Esophagus muscularis mucosa (tissue), 4 donors: ENCODE measurements at regions not wholly inside any gene's neighbourhood (a gene's known extent, or its start where the extent isn't known, plus 50 kb on each side); places are given as distances from the start of the nearest gene placed in this dataset.

Experiments
- DNase-seq: peaks from one replicate; pipeline ENCODE4 v3.0.0-alpha.2; 2017; ENCODE audit errors: extremely low spot score
- H3K27ac ChIP-seq, 4 donors: fragments of 200-600 bp; sonication (generic); replicated peaks in 1 of 4; 1 replicate in 3 of 4; 2 replicates in 1 of 4; pipeline ENCODE4 v1.5.1; 2016 to 2019; ENCODE audit warnings: mild to moderate bottlenecking in 1 of 4
- H3K27me3 ChIP-seq, 4 donors: fragments of 200-600 bp; sonication (generic); one replicate each; pipeline versions ENCODE4 v1.5.1 to v1.6.0; 2016 to 2019
- H3K36me3 ChIP-seq, 4 donors: fragments of 200-600 bp; sonication (generic); one replicate each; pipeline ENCODE4 v1.5.1; 2016 to 2019
- H3K4me1 ChIP-seq, 4 donors: fragments of 200-600 bp; sonication (generic); one replicate each; pipeline ENCODE4 v1.5.1; 2016 to 2019
- H3K4me3 ChIP-seq, 4 donors: fragments of 200-600 bp; sonication (generic); 1 replicate in 2 of 4; 2 replicates in 2 of 4; pipeline ENCODE4 v1.5.1; 2016 to 2019; ENCODE audit warnings: mild to moderate bottlenecking in 4 of 4, moderate library complexity in 1 of 4
- H3K9me3 ChIP-seq, 4 donors: fragments of 200-600 bp; sonication (generic); 1 replicate in 3 of 4; 2 replicates in 1 of 4; pipeline ENCODE4 v1.5.1; 2016 to 2019
- EP300 ChIP-seq: sonication (generic); formaldehyde crosslinking; IDR thresholded peaks from one replicate; pipeline ENCODE4 v1.6.1; 2017; ENCODE audit warnings: antibody characterized with exemption
- POLR2A ChIP-seq: fragments of 450-650 bp; IDR thresholded peaks from one replicate; pipeline ENCODE4 v1.6.1; 2017; ENCODE audit warnings: antibody characterized with exemption, moderate library complexity, mild to moderate bottlenecking, low read depth
- POLR2AphosphoS5 ChIP-seq, 2 donors: sonication (generic); formaldehyde crosslinking; IDR thresholded peaks; one replicate each; pipeline ENCODE4 v1.6.1; 2017; ENCODE audit warnings: antibody characterized with exemption in 2 of 2
- WGBS: methylation state at CpG from one replicate; pipeline ENCODE4 v1.1.5; 2018; 5-methylcytosine and 5-hydroxymethylcytosine counted together
- intact Hi-C: fragments of 100-400 bp; cut with DNase I; formaldehyde crosslinking; loops from one replicate; pipeline ENCODE4 v1.15.1; 2023
- TF ChIP-seq, protein P1 (sequence below), 3 experiments: fragments of 200-600 bp in 2 of 3; fragments of 450-650 bp in 1 of 3; sonication (generic) in 2 of 3; IDR thresholded peaks; one replicate each; pipeline ENCODE4 v1.5.1; 2017 to 2019; ENCODE audit warnings: antibody characterized with exemption in 3 of 3, mild to moderate bottlenecking in 2 of 3, moderate library complexity in 1 of 3

DNA sequence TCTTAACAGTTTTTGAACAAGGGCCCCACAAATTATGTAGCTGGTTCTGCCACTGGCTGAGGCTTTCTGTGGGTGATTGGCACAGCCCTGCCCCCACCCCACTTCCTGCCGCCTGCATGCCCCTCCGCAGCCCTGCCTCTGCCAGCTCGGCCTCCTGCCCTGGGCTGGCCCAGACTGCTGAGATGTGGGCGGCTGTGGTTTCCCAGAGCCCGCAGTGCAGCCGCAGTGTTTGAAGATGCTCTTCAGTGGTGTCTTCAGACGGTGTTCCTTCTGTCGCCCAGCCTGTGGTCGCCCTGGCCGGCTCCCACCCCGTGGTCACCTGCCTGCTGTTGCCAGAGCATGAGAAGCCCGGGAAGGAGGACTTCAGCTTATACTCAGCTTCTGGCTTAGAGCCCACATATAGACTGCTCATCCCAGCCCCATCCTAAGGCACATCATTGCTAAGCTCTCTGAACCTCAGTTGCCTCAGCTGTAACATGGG is 154.3 kb downstream of the VEGFA start:
- H3K27ac ChIP-seq, result no peak overlapping the region
- no peak for DNase-seq
- no peak overlapping the region for H3K4me3 ChIP-seq
- no peak for TF ChIP-seq POLR2AphosphoS5 (IDR thresholded peaks at IDR 0.05)
- TF ChIP-seq, protein P1, sequence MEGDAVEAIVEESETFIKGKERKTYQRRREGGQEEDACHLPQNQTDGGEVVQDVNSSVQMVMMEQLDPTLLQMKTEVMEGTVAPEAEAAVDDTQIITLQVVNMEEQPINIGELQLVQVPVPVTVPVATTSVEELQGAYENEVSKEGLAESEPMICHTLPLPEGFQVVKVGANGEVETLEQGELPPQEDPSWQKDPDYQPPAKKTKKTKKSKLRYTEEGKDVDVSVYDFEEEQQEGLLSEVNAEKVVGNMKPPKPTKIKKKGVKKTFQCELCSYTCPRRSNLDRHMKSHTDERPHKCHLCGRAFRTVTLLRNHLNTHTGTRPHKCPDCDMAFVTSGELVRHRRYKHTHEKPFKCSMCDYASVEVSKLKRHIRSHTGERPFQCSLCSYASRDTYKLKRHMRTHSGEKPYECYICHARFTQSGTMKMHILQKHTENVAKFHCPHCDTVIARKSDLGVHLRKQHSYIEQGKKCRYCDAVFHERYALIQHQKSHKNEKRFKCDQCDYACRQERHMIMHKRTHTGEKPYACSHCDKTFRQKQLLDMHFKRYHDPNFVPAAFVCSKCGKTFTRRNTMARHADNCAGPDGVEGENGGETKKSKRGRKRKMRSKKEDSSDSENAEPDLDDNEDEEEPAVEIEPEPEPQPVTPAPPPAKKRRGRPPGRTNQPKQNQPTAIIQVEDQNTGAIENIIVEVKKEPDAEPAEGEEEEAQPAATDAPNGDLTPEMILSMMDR (IDR thresholded peaks at IDR 0.05), result no peak
- no peak for TF ChIP-seq POLR2A
- no peak for TF ChIP-seq EP300
- H3K9me3 ChIP-seq, result no peaks in the 10 kb centered on the region
- H3K27me3 ChIP-seq, result no peaks in the 10 kb centered on the region
- H3K36me3 ChIP-seq, result no peaks in the 10 kb centered on the region
- intact Hi-C loops, result no loop called here
- peaks cover 0 to 13% (median 5%) of the 10 kb centered on the region in 4 donors for H3K4me1 ChIP-seq
- 46% methylated on average over 5 of the region's 12 CpGs for WGBS

DNA sequence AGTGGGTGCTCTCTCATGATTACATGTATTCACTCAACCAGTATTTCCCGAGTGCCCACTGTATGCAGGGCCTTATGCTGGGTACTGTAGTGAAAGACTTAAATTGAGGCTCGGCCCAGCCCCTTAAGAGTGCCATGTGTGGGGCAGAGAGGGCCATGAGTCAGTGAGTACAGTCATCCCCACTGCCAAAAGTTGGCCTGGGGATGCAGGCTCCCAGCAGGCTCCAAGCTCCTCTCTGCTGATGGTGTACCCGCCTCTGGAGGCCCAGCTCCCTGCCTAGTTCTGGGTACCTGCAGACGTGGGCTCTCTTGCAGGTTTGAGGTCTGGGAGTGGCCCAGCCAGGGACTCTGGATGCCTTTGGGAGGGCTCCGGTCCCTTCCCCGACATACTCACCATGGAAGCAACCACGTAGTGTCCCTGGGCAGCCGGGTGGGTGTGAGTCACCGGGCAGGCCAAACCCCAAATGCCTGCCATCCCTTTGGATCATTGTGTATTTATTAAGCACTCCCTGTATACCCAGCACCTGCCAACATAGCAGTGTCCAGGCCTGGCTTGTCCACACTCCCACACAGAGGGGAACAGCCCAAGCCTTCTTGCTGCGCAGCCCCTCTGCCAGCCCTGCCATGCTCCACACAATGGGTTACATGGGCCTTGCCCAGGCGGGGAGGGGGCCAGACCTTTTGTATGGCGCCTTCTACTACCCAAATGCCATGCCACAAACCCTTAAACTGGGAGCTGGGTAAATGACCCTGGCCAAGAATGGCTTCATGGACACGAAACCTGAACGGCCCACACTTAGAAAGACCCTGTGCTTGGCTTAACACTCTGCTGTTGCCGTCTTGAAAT is 153.6 kb downstream of the VEGFA start:
- no peak overlapping the region for H3K27ac ChIP-seq
- intact Hi-C loops, result no loop called here
- H3K4me3 ChIP-seq, result no peak overlapping the region
- H3K36me3 ChIP-seq, result no peaks in the 10 kb centered on the region
- peaks cover 0 to 13% (median 5%) of the 10 kb centered on the region in 4 donors for H3K4me1 ChIP-seq
- no peaks in the 10 kb centered on the region for H3K9me3 ChIP-seq
- 90% methylated on average over 12 of the region's 15 CpGs for WGBS
- DNase-seq, result no peak
- H3K27me3 ChIP-seq, result no peaks in the 10 kb centered on the region
- TF ChIP-seq, protein P1 (IDR thresholded peaks at IDR 0.05), result no peak
- no peak for TF ChIP-seq POLR2A
- TF ChIP-seq EP300, result no peak
- TF ChIP-seq POLR2AphosphoS5 (IDR thresholded peaks at IDR 0.05), result no peak

DNA sequence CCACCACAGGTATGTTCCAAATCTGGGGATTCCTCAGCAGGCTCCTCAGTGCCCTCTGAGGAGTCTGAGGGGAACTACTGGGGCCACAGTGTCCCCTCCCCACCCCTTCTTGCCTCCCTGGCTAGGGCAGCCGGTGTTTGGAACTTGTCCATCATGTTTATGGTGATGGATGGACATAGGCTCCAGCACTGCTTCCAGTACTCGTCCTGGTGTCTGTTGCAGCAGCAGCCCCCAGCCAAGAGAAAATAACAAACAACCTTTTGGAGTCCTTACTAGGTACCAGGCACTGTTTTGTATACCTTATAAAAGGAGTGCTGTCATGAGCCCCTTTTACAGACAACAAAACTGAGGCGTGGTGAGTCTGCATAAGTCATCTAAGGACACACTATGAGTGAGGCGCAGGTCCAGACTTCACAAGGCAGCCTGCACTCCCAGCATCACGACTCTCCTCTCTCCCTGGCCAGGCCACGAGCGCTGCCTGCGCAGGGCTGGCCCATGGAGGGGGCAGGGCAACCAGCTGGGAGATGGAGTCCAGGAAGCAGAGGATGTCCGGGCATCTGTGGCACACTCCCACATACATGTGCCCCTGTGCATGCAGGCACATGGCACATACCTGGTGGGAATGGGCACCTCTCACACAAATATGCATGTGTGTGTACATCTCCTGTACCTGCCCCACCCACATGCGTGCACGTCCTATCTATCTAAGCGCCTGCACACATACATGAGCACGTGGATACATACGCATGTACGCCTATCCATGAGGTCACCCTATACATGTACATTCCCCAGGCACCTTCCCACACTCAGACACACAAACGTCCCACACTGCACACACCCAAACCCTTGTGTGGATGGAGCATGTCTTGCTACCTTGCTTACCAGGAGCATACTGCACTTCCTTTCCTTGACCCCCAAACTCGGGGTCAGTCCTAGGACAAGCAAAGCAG is 152.7 kb downstream of the VEGFA start:
- intact Hi-C loops, result no loop called here
- Histone ChIP-seq H3K36me3 (no peaks in the 10 kb centered on the region), H3K9me3 (no peaks in the 10 kb centered on the region), H3K4me1 (peaks cover 0 to 13% (median 5%) of the 10 kb centered on the region in 4 donors), H3K27ac (no peak overlapping the region), H3K27me3 (no peaks in the 10 kb centered on the region), H3K4me3 (no peak overlapping the region)
- DNase-seq, result no peak
- TF ChIP-seq EP300 (no peak), POLR2AphosphoS5 (IDR thresholded peaks at IDR 0.05) (no peak), POLR2A (no peak)
- TF ChIP-seq, protein P1 (IDR thresholded peaks at IDR 0.05), result no peak
- WGBS, result 91% methylated on average over 15 of the region's 17 CpGs

DNA sequence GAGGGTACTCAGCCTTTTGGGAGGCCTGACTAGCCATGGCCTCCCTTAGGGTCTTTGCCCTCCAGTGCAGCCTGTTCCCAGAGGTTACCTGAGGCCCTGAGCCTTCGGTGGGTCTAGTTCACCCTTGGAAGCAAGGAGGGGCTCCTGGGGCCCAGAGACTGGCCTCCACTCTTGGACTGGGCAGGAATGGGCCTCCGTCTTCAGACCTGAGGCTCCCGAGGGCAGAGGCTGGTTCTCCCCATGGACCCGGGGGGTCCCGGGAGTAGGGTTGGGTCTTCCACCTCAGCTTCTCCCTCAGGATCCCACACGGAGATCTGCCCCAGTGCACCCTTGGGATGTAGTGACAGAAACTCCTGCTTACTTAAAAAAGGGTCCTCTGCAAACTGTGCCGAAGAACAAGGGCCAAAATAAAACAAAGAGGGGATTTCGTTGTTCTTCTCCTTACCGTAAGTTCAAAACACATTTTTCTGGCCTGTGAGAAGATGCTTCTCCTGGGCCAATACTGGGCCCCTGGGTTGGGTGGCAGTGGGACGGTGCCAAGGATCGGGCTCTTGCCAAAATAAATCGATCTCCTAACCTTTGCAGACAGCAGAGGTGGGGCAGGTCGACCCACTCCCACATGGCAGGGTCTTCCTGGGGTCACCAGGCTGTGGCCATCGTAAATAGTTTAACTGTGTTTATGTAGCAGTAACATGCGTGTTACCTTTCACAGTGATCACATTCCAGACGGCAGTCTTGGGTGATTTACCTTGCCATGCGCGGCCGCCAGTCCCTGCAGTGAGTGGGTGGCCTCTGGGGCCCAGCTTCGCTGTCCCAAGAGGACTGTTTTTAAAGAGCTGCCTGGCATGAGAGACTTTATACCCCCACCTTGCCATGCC is 151.8 kb downstream of the VEGFA start:
- WGBS, result 90% methylated on average over 14 of the region's 20 CpGs
- H3K27me3 ChIP-seq, result no peaks in the 10 kb centered on the region
- intact Hi-C loops, result no loop called here
- H3K9me3 ChIP-seq, result no peaks in the 10 kb centered on the region
- H3K4me1 ChIP-seq, result peaks cover 0 to 13% (median 5%) of the 10 kb centered on the region in 4 donors
- TF ChIP-seq, protein P1 (IDR thresholded peaks at IDR 0.05), result no peak
- no peak for TF ChIP-seq POLR2AphosphoS5 (IDR thresholded peaks at IDR 0.05)
- TF ChIP-seq EP300, result no peak
- no peak for TF ChIP-seq POLR2A
- H3K36me3 ChIP-seq, result no peaks in the 10 kb centered on the region
- H3K27ac ChIP-seq, result no peak overlapping the region
- DNase-seq, result no peak
- no peak overlapping the region for H3K4me3 ChIP-seq
